Neural cell (in vitro differentiated cells): ENCODE measurements at regions not wholly inside any gene's neighbourhood (a gene's known extent, or its start where the extent isn't known, plus 50 kb on each side); places are given as distances from the start of the nearest gene placed in this dataset.
"Not testable (repeated sequence)": the region's sequence is repeated elsewhere in the genome, so short reads cannot be mapped to it uniquely, and the experiment has no call there.

Experiments used
- H2AFZ ChIP-seq: fragments of 200-600, 300-800 bp; sonication (generic), shearing (Covaris generic); 2 replicates; pipeline ENCODE4 v1.6.0; 2014; ENCODE audit warnings: low read depth, mild to moderate bottlenecking, antibody characterized with exemption, low read length, moderate library complexity
- H3F3A ChIP-seq: fragments of 200-600 bp; shearing (Covaris generic); 2 replicates; pipeline ENCODE4 v1.6.1; 2016; ENCODE audit warnings: mild to moderate bottlenecking, moderate library complexity, mixed read lengths, antibody characterized with exemption, low read length; ENCODE audit not compliant: insufficient read depth, poor library complexity, severe bottlenecking
- H3K27ac ChIP-seq: fragments of 200-600, 300-800 bp; sonication (generic), shearing (Covaris generic); 2 replicates; pipeline ENCODE4 v1.5.1; 2014; ENCODE audit warnings: mild to moderate bottlenecking, low read length, moderate library complexity
- H3K27me3 ChIP-seq: fragments of 300-800, 200-600 bp; sonication (generic), shearing (Covaris generic); 2 replicates; pipeline ENCODE4 v1.6.0; 2014; ENCODE audit warnings: mild to moderate bottlenecking, low read depth, low read length, moderate library complexity; ENCODE audit not compliant: insufficient read depth
- H3K36me3 ChIP-seq: fragments of 300-800, 200-600 bp; sonication (generic), shearing (Covaris generic); 2 replicates; pipeline ENCODE4 v1.5.1; 2014; ENCODE audit warnings: mild to moderate bottlenecking, antibody characterized with exemption, low read length, moderate library complexity; ENCODE audit not compliant: insufficient read depth
- H3K4me2 ChIP-seq: fragments of 300-800, 200-600 bp; sonication (generic), shearing (Covaris generic); 2 replicates; pipeline ENCODE4 v1.6.0; 2014; ENCODE audit warnings: mild to moderate bottlenecking, low read length
- H3K4me3 ChIP-seq: fragments of 300-800, 200-600 bp; sonication (generic), shearing (Covaris generic); 2 replicates; pipeline ENCODE4 v1.5.1; 2014; ENCODE audit warnings: mild to moderate bottlenecking, low read length, moderate library complexity
- H3K79me2 ChIP-seq: fragments of 200-600 bp; shearing (Covaris generic); replicated peaks from 2 replicates; pipeline ENCODE4 v1.6.0; 2014; ENCODE audit warnings: mild to moderate bottlenecking, low read length, moderate library complexity; ENCODE audit not compliant: insufficient read depth
- H3K9ac ChIP-seq: fragments of 300-800, 200-600 bp; sonication (generic), shearing (Covaris generic); 2 replicates; pipeline ENCODE4 v1.6.1; 2016; ENCODE audit warnings: mild to moderate bottlenecking, low read length, mixed read lengths
- H3K9me2 ChIP-seq: fragments of 200-600 bp; shearing (Covaris generic); 2 replicates; pipeline ENCODE4 v1.6.1; 2016; ENCODE audit warnings: mild to moderate bottlenecking, low read length, mixed read lengths; ENCODE audit not compliant: insufficient read depth
- H3K9me3 ChIP-seq: fragments of 200-600, 300-800 bp; sonication (generic), shearing (Covaris generic); 2 replicates; pipeline ENCODE4 v1.6.1; 2016; ENCODE audit warnings: mild to moderate bottlenecking, mixed run types, low read length, moderate library complexity, mixed read lengths
- H4K20me1 ChIP-seq: fragments of 200-600 bp; shearing (Covaris generic); 2 replicates; pipeline ENCODE4 v1.6.1; 2016; ENCODE audit warnings: mild to moderate bottlenecking, mixed run types; ENCODE audit not compliant: insufficient read depth
- EP300 ChIP-seq: fragments of 450-650 bp; conservative IDR thresholded peaks from 2 replicates; pipeline ENCODE4 v1.6.1; 2014; ENCODE audit warnings: antibody characterized with exemption, mild to moderate bottlenecking, moderate library complexity; ENCODE audit not compliant: poor library complexity, severe bottlenecking
- MXI1 ChIP-seq: fragments of 450-650 bp; conservative IDR thresholded peaks from 2 replicates; pipeline ENCODE4 v1.6.1; 2014; ENCODE audit warnings: antibody characterized with exemption, mild to moderate bottlenecking; ENCODE audit not compliant: poor library complexity, severe bottlenecking
- POLR2AphosphoS5 ChIP-seq: IDR thresholded peaks from 2 replicates; pipeline ENCODE4 v1.6.1; 2012
- RAD21 ChIP-seq: fragments of 450-650 bp; conservative IDR thresholded peaks from 2 replicates; pipeline ENCODE4 v1.6.1; 2014; ENCODE audit warnings: antibody characterized with exemption, mild to moderate bottlenecking, moderate library complexity
- SMC3 ChIP-seq: fragments of 450-650 bp; conservative IDR thresholded peaks from 2 replicates; pipeline ENCODE4 v1.6.1; 2014; ENCODE audit warnings: antibody characterized with exemption, mild to moderate bottlenecking, moderate library complexity; ENCODE audit not compliant: poor library complexity
- TAF1 ChIP-seq: IDR thresholded peaks from 2 replicates; pipeline ENCODE4 v1.6.1; 2012; ENCODE audit warnings: low read depth
- TF ChIP-seq, protein P1 (sequence below): fragments of 450-650 bp; IDR thresholded peaks from 2 replicates; pipeline ENCODE4 v1.5.1; 2014; ENCODE audit warnings: antibody characterized with exemption, mild to moderate bottlenecking, moderate library complexity; ENCODE audit not compliant: poor library complexity, severe bottlenecking

DNA sequence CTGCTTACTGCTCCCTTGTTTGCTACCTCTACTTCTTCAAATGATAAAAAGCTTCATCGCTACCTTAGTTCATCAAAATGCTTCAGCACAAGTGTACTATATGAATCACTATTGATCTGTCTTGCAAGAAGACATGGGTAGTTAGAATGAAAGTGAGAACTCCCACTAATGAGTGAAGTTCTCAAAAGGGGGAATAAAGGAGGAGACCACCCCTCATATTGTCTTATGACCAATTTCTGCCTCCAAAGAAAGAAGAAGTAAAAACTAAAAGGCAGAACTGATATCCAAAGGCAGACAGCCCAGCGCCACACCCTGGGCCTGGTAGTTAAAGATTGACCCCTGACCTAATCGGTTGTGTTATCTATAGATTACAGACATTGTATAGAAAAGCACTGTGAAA is 63.4 kb upstream of the RAP1B start:
- H3K9me2 ChIP-seq, H3K27ac ChIP-seq, H3F3A ChIP-seq, H4K20me1 ChIP-seq, H3K36me3 ChIP-seq, H3K9me3 ChIP-seq, H3K79me2 ChIP-seq, H3K9ac ChIP-seq, H2AFZ ChIP-seq, H3K27me3 ChIP-seq, H3K4me3 ChIP-seq, H3K4me2 ChIP-seq: not testable (repeated sequence)

DNA sequence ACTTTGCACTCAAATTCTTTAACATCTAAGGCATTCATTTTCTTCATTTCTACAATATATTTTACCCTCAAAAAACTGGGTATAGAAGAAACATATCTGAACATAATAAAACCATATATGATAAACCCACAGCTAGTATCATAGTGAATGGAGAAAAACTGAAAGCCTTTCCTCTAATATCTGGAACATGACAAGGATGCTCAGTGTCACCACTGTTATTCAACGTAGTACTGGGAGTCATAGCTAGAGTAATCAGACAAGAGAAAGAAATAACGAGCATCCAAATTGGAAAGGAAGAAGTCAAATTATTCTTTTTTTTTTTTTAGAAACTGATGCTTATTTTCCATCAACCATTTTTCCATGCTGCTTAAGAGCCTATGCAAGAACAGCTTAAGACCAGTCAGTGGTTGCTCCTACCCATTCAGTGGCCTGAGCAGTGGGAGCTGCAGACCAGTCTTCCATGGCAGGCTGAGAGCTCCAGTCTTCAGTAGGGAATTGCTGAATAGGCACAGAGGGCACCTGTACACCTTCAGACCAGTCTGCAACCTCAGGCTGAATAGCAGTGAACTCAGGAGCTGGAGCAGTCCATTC is 58.0 kb upstream of the RAP1B start:
- H3K9me3 ChIP-seq, H3K79me2 ChIP-seq, H4K20me1 ChIP-seq, H3K9me2 ChIP-seq, H3K27ac ChIP-seq, H3K36me3 ChIP-seq, H3F3A ChIP-seq, H3K9ac ChIP-seq, H3K27me3 ChIP-seq, H2AFZ ChIP-seq, H3K4me2 ChIP-seq, H3K4me3 ChIP-seq: not testable (repeated sequence)

DNA sequence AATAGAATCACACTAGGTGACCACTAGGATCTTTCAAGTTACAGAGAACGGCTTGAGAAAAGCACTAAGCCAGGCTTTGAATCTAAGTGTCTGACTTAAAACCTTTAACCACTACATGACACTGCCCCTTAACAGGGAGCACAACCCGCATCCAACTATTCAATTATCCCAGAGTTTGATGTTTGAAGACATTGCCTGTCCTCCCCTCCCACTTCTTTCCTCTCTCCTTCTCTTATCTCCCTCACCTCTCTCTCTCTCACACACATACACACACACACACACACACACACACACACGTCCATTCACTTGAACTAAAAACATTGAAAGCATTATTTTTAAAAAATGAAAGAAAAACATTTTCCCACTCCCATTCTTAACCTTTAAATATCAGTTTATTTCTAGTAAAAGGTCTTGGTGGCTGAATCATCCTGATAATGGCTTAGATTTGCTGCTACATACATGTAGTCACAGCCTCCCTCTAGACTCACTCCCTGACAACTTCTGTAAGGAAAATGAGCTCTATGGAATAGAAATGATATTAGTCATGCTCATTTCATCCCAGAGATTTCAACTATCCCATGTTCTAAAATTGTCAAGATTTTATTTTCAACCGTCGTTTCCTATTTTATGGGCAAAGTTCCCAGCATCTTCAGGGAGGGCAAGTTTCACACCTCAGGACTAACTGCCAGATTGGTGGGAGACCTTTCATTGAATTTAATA is 53.5 kb upstream of the RAP1B start:
- H3K4me2 ChIP-seq = no peak overlapping the region
- no peak overlapping the region for H3K4me3 ChIP-seq

DNA sequence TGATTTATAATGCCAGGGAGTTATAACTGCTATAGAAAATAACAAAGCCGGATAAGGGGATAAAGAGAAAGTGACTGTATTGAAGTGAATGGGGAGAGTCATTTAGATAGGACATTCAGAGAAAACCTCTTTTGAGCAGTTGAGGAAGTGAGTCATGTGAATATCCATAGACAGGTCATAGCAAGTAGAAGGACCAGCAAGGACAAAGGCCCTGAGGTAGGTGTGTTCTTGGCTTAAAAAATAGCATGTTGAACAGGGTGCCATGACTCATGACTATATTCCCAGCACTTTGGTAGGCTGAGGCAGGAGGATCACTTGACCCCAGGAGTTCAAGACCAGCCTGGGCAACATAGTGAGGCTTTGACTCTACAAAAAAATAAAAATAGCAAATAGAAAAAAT is 51.5 kb upstream of the RAP1B start:
- Histone ChIP-seq H3K9me3 (no peaks in the 10 kb centered on the region), H3K27ac (no peak overlapping the region), H4K20me1 (no peaks in the 10 kb centered on the region), H3K9ac (no peak overlapping the region), H3K4me2 (no peak overlapping the region), H2AFZ (no peak overlapping the region), H3K79me2 (no peaks in the 10 kb centered on the region), H3K4me3 (no peak overlapping the region), H3K9me2 (no peaks in the 10 kb centered on the region), H3K27me3 (no peaks in the 10 kb centered on the region), H3K36me3 (no peaks in the 10 kb centered on the region), H3F3A (no peaks in the 10 kb centered on the region)
- TF ChIP-seq RAD21 (no peak), SMC3 (no peak), POLR2AphosphoS5 (no peak), MXI1 (no peak), EP300 (no peak), TAF1 (no peak)
- TF ChIP-seq, protein P1, sequence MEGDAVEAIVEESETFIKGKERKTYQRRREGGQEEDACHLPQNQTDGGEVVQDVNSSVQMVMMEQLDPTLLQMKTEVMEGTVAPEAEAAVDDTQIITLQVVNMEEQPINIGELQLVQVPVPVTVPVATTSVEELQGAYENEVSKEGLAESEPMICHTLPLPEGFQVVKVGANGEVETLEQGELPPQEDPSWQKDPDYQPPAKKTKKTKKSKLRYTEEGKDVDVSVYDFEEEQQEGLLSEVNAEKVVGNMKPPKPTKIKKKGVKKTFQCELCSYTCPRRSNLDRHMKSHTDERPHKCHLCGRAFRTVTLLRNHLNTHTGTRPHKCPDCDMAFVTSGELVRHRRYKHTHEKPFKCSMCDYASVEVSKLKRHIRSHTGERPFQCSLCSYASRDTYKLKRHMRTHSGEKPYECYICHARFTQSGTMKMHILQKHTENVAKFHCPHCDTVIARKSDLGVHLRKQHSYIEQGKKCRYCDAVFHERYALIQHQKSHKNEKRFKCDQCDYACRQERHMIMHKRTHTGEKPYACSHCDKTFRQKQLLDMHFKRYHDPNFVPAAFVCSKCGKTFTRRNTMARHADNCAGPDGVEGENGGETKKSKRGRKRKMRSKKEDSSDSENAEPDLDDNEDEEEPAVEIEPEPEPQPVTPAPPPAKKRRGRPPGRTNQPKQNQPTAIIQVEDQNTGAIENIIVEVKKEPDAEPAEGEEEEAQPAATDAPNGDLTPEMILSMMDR = no peak

More for the DNA sequence above, 53.5 kb upstream of the RAP1B start:
- Histone ChIP-seq H3K9ac (no peak overlapping the region), H4K20me1 (no peaks in the 10 kb centered on the region), H3K36me3 (no peaks in the 10 kb centered on the region), H3K9me2 (no peaks in the 10 kb centered on the region), H3F3A (no peaks in the 10 kb centered on the region), H3K79me2 (no peaks in the 10 kb centered on the region), H3K27me3 (no peaks in the 10 kb centered on the region), H2AFZ (no peak overlapping the region), H3K27ac (no peak overlapping the region), H3K9me3 (no peaks in the 10 kb centered on the region)
- TF ChIP-seq MXI1 (no peak), RAD21 (no peak)
